CD4-positive, alpha-beta T cell treated with Interleukin-4 for 1 hour (primary cell): ENCODE measurements at regions not wholly inside any gene's neighbourhood (a gene's known extent, or its start where the extent isn't known, plus 50 kb on each side); places are given as distances from the start of the nearest gene placed in this dataset.
"Not testable (repeated sequence)": the region's sequence is repeated elsewhere in the genome, so short reads cannot be mapped to it uniquely, and the experiment has no call there.

Source experiments
- DNase-seq, 2 donors: peaks; one replicate each; pipeline ENCODE4 v3.0.0-alpha.2; 2020 to 2022

DNA sequence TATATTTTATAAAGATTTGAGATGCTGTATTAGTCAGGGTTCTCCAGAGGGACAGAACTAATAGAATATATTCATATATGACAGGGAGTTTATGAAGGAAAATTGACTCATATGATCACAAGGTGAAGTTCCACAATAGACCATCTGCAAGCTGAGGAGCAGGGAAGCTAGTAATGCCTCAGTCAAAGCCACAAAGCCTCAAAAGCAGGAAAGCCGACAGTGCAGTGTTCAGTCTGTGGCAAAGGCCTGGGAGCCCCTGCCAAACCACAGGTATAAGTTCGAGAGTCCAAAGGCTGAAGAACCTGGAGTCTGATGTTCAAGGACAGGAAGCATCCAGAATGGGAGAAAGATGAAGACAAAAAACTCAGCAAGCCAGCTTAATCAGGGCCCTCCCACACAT lies 382.2 kb downstream of the LRRC70 start:
- no peak for DNase-seq

DNA sequence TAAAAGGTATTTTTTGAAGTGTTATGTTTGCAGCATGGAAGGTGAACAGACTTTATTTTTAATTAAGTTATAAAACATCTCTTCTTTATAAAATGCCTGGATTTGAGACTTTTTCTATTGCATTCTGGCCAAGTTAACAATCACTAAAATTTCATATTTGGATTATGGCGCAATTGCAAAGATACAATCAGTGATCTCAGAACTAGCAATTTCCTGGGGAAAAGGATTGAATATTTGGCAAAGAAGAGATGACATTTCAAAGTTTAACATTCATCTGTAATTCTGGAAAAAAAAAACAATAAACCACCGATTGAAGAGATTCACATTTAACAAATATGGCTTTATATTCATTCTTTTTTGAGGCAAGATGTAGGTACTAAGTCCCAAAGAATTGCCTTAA lies 378.0 kb downstream of the LRRC70 start:
- DNase-seq, result no peak

DNA sequence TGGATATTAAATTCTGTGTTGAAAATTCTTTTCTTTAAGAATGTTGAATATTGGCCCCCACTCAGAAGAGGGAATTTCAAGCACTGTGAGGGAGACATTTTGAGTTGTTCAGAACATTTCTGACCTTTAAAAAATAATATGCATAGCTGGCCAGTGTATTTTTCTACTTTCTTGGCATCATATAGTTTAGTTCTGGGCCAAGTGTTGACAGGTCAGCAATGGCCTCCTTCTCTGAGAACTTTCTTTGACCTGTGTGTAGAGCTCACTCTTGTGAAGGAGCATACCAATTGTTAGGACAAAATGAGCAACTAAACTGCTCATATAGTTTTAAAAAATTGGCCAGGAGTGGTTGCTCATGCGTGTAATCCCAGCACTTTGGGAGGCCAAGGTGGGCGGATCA lies 376.0 kb downstream of the LRRC70 start:
- DNase-seq, result no peak

DNA sequence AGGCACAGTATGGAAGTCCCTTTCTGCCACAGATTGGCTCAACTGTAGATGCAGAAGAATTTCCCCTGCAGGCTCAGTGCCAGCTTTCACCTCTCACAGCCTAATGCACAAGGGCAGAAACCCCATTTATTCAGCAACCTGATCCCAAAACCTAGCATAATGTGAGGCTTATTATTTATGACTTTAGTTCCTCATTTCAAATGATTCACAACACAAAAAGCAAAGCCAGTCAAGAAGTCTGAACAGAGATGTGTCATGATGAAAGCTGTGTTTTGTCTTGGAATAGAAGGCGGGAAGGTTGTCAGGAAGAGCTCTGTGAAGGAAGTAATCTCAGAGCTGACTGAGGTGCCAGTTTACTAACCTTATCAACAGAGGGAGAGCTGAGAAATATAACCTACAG lies 369.7 kb downstream of the LRRC70 start:
- DNase-seq, result no peak

DNA sequence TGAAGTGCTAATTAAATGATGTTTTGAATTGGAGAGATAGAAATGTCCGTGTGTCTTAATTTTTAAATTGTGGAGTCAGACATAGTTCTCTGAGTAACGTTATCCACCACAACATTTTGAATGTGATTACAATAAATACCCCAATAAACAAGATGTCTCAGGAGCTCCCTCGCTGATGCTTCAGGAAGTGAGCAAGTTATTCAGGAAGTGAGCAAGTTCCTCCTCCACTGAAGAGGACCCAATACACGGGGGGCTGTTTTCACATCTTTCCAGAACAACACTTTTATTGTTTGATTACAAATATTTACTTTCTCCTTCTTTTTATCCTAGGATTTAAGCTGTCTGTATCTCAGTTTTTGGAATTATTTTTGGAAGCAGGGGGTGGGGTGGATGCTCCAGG lies 363.8 kb downstream of the LRRC70 start:
- DNase-seq, result no peak

DNA sequence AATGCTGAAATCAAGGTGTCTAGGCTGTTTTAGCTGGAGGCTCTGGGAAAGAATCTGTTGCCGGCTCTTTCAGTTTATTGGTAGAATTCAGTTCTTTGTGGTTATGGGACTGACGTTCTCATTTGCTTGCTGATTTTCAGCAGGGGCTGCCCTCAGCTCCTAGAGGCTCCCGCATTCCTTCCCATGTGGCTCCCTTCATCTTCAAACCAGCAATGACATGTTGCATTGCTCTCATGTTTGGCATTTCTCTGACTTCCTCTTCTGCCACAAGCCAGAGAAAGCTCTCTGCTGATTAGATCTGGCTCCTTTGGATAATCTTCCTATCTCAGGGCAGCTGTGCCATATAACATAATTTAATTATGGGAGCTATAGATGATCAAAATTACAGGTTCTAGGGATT lies 360.3 kb downstream of the LRRC70 start:
- no peak for DNase-seq

DNA sequence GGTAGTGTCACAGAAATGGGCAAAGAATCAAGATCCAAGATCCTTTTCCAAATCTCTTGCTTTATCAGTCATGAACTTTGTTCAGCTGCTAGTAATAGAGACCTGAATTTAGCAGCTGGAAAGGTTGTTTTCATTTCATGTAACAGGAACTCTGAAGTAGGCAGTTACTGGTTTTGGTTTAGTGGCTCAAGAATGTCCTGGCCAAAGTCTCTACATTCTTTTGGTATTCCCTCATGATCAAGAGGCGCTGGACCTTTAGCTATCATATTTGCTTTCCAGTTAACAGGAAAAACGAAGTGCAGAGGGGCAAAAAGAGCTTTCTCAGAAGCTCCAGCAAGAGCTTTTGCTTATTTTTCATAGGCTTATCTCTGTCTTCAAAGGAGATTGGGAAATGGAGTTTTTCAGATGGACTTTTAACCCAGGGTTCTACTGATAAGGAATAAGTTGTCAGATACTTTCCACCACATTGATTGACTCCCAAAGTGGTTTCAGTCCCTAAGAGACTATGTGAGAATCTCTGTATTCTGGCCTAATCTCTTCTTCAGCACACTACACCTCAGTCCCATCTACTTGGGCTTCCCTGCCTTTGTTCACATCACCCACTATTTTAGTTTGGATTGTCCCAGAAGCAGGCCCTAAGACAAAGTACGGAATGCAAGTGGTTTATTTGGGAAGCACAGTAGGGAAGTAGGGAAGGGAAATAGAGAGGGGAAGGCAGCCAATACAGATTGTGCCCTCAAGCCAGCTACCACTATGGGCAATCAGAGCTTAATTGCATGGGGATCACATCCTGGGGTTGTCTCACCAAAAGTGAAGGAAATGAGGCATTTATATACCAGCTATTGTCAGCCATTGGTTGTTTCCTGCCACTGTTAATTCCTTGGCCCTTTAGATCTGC lies 359.3 kb downstream of the LRRC70 start:
- DNase-seq, result no peak

DNA sequence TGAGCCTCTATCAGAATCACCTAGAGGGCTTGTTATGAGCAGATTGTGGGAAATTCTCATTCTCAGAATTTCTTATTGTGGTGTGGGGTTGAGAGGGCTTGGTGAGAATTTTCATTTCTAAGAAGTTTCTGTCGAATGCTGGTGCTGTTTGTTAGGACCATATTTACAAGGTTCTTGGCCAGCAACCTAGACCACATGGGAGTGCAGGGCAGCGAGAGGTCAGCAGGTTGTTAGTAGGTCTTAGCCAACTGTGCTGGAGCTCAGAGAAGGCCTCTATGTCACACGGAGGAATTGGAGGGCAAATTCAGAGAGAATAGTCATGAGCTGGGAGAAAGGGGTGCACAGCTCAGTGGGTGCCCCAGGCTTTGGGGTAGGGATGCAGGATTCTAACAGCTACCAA lies 357.0 kb downstream of the LRRC70 start:
- no peak for DNase-seq

DNA sequence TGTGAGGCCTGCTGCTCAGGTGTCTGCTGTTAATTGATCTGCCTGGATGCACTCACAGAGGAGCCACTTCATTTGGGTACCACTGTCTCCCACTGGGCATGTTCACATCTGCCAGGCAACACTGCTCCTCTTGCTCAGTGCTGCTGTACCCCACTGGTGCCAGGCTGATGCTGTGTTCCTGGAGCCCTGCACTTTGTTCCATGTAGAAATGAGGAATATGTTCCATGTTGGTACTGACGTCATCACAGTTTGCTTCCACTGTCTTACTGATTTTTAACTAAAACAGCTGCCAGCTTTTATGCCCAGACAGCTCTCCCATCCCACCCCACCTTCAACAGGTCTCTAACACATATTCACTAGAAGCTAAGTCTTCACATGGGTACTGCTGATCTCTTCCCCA lies 355.7 kb downstream of the LRRC70 start:
- DNase-seq, result no peak

DNA sequence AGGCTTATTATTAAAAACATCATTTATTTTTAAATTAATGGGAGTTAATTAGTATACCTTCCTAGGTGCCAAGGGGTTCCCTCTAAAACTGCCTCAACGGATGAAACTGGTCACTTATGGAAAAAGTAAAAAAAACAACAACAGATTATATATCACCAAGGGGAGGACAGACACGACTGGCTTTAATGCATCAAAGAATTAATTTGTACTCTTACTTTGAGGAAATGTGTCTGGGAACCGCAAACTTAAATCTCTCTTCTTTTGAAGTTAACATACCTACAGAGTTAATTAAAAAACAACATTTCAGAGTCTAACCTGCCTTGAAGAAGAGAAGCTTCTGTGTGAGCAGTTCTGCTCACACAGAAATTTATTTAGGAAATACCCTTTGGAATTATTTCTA lies 354.6 kb downstream of the LRRC70 start:
- no peak for DNase-seq

DNA sequence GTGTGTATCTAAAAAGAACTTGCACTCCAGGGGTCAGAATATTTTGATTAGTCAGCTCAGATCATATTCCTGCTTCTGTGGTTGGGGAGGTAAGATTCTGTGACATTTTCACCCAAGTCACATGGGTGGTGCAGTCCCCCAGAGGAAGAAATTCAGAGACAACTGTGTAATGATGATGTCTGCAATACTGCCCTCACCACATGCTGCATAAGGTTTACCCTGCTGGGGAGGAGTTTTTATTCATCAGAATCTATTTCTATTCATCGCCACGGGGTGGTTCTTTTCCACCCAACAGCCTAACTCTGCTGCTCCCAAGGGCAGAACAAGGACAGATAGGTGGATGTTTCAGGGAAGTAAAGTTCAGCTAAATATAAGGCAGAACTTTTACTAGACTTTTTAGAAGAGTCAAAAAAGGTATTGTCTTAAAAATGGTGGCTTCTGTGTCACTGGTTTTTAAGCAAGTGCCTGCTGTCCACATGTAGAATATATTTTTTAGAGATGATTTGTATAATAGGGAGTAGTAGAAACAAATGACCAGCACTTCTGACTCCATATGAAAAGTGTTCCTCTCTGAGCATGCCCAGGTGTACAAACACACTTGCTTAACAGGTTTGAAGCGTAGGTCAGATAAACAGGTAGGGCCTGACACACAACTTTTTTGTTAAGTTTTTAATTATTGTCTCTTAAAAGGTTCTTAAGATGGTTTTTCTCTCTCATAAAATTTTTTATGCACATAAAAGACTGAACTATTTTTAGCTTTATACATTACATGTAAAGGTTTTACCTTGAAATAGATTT lies 352.7 kb downstream of the LRRC70 start:
- DNase-seq, result no peak

DNA sequence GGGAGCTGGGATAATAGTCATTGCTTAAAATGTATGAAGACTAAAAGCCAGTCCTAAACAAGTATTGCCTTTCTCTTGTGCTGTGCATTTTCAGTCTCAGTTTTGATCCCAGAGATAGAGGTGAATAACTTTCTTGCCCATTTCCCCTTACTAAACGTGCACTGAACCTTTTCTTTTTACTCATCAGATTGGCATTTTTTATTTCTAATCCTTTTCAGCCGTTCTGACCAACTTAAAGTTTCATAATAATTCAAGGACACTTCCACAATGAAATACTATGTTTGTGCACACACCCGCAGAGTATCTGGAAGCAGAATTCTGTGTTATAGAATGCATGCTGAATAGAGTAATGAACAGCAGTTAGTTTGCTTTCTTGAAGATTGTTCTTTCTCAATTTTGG lies 343.6 kb downstream of the LRRC70 start:
- DNase-seq, result no peak

DNA sequence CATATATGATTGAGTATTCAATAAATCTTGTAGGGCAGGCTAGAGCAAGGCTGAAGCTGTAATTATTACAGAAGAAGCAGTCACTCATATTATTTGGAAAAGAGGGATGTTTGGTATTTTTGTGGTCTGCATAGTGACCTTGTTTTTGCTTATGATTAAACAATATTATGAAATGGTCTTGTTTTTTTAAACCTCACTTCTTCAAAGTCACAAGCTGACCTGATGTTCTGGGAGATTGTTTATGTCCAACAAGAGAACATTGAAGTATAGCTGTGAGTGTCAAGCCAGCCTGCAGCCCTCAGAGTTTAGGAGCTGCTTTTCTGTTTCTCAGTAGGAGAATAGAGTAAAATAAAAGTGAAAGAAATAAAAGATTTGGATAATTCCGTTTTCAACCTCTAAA lies 342.2 kb downstream of the LRRC70 start:
- no peak for DNase-seq

DNA sequence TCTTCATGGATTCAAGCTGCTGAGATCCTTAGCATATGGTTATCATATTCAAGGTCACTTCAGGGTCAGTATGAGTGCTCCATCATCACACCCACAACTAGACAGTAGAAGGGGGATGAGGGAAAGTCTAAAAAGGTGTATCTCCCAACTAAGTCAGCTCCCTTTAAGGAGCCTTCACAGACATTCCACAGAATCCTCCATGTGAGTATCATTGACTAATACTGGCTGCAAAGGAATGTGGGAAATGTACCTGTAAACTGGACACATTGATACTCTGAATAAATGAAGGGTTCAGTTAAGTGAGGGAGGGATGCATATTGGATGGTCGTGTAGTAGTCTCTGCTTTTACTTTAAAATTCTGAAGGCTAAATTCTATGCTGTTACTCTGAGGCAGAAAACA lies 330.7 kb downstream of the LRRC70 start:
- no peak for DNase-seq

DNA sequence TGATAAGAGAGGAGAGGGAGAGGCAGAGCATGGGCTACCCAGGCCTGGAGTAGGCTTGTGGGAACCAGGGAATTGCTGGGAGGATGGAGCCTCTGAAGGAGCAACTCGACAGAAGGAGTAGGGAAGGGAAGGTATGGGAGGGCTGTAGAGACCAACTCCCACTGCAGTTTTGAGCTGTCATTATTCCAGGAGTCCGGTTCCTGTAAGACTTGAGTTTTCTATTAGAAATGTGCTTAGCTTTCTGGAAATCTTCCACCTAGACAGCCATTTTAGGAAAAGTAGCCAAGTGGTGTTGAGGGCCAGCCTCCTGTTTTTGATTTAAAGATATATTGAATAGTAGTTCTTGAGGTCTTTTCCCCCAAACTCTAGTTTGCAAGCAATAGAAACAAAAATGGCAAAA lies 323.5 kb downstream of the LRRC70 start:
- DNase-seq, result no peak

DNA sequence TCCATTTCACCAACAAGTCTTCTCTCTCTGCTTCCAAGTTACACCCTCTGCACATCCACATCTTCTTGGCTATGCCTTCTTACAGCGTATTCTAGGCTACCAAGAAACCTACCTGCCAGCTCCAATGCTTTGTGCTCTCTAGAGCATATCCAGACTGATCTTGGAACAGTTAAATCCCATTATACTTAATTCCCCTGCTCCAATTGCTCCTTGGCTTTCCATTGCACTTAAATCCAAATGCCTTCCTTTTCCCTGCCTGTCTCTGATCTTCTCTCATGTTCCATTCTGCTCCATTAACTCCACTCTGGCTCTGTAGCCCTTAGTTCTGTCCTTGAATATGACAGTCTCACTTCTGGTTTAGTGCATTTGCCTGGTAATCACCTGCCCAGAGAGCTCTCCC lies 322.4 kb downstream of the LRRC70 start:
- DNase-seq, result no peak

DNA sequence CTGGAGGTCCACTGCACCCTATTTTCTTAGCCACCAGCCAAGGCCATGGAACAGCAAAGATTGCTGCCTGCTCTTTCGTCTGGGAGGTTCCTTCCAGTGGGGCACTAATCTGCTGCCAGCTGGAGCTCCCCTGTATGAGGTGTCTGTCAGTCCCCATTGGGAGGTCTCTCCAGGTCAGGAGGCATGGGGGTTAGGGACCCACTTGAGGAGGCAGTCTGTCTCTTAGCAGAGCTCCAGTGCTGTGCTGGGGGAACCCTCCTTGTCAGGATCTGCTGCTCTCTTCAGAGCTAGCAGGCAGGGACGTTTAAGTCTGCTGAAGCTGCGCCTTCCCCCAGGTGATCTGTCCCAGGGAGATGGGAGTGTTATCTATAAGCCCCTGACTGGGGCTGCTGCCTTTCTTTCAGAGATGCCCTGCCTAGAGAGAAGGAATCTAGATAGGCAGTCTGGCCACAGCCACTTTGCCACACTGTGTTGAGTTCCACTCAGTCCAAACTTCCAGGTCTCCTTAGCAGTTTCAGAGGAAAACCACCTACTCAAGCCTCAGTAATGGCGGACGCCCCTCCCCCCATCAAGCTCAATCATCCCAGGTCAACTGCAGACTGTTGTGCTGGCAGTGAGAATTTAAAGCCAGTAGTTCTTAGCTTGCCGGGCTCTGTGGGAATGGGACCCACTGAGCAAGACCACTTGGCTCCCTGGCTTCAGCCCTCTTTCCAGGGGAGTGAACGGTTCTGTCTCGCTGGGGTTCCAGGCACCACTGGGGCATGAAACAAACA lies 317.7 kb downstream of the LRRC70 start:
- no peak for DNase-seq

DNA sequence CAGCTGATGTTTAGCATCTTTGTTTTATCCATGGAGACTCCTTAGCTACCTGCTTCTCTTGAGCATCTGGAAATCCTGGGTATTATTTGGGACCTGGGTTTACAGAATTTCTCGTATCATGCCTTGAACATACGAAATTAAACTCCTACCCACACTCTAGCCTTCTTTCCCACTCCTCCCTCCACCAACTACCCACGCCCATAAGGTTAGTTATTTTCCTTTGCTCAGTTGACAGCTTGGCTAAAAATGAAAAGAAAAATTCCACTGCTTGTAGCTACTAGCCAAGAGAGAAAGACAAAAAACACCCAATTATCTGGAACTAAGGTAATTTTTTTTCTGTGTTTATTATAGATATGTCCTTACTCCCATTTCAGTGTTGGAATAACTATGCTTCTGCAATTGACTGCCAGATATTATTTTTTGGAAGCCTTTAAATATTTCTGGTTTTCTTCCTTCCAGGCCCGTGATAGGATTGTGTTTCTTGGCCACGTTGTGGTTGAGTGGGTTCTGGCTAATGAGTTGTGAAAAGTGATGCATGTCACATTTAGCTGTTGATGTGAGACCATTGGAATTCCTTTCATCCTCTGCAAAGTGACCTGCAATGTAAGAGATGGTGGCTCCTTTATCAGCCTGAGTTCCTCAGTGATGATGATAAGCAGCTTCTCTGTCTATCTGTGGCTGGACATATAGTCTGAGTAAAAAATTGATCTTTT lies 308.1 kb downstream of the LRRC70 start:
- no peak for DNase-seq

DNA sequence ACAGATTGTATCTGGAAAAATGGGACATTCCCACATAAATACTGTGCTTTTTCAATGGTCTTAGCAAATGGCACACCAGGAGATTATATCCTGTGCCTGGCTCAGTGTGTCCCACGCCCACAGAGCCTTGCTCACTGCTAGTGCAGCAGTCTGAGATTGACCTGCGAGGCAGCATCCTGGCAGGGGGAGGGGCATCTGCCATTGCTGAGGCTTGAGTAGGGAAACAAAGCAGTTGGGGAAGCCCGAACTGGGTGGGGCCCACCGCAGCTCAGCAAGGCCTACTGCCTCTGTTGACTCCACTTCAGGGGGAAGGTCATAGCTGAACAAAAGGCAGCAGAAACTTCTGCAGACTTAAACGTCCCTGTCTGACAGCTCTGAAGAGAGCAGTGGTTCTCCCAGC lies 258.7 kb downstream of the LRRC70 start:
- DNase-seq, result not testable (repeated sequence)

DNA sequence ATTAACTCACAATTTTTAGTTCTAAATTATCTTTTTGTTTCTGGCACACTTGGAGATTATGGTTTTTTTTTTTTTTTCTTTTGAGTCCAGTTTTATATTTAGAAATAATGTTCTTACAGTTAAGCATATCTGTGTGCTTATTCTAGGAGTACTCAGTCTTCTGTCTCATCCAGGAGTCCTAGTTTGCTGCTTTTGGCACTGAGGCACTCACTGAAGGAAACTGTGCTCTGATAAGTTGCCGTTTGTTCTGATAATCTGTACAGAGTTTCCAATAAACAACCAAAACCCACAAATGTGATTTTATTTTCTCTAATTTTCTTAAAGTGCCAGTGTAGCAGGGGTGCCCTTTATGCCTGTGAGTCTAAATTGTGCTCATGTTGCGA lies 251.0 kb downstream of the LRRC70 start:
- no peak for DNase-seq

DNA sequence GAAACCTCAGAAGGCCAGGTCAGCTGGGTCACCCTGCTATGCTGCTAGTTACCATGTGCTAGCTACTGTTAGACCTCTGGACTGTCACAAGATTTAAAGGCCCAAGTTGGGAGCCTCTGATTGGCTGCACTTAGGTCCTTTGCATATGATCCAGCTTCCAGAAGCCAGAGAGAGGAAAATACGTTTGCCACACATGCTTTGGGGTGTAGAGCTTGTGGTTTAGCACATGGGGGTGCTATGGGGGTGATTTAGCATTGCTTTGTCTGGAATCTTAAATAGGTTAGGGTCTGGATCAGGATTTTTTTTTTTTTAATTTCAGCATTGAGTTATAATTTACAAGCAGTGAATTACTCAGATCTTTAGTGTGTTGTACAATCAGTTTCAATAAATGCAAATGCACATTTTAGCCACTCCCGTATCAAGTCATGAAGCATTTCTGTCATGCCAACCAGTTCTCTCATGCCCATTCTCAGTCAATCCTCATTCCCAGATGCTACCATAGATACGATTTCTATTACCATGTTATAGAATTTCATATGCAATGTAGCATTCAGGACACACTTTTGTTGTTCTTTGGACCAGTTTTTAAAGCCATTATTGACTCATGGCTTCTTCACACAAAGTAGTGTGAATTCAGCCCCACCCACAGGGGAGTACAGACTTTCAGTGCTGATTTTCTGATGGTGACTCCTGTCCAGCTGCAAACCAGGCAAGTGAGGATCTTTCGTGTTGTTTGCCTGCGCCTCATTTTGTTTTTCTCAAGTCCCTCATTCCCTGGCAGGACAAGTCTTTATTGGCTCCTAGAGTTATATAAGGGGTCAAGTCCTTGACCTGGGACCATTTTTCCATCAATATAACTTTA lies 250.4 kb downstream of the LRRC70 start:
- DNase-seq, result no peak
